Adrenal gland (tissue), 5 donors: ENCODE measurements at regions not wholly inside any gene's neighbourhood (a gene's known extent, or its start where the extent isn't known, plus 50 kb on each side); places are given as distances from the start of the nearest gene placed in this dataset.

Experiments
- POLR2A ChIP-seq, 2 donors: fragments of 450-650 bp; IDR thresholded peaks; one replicate each; pipeline ENCODE4 v1.6.1; 2017; ENCODE audit warnings: antibody characterized with exemption in 2 of 2, mild to moderate bottlenecking in 2 of 2, moderate library complexity in 1 of 2
- TF ChIP-seq, protein P1 (sequence below), 6 experiments: fragments of 450-650 bp in 4 of 6; fragments of 200-600 bp in 2 of 6; sonication (generic) in 1 of 6; IDR thresholded peaks; 1 replicate in 5 of 6; 2 replicates in 1 of 6; pipeline versions ENCODE4 v1.5.1 to v1.8.0; 2016 to 2021; ENCODE audit warnings: antibody characterized with exemption in 6 of 6, mild to moderate bottlenecking in 2 of 6, moderate library complexity in 1 of 6
- donor health status: DM: no; HTN: no; CAD: no.

DNA sequence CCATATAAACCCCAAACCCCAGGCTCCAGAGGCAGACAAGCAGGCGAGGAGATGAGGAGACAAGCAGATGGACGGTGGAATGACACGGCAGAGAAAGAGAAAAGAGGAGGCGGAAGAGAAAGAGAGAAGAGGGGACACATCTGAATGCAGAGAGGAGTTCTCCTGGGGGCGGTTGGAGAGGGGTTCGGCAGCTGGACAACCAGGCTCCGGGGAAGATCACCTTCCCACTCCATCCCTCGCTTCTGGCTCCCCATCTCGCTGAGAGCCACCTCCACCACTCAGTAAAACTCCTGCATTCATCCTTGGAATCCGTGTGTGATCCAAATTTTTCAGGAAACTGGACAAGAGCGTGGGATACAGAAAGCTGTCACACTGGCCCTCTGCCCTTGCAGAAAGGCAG, 966.7 kb upstream of the NXPH2 start:
- TF ChIP-seq, protein P1, sequence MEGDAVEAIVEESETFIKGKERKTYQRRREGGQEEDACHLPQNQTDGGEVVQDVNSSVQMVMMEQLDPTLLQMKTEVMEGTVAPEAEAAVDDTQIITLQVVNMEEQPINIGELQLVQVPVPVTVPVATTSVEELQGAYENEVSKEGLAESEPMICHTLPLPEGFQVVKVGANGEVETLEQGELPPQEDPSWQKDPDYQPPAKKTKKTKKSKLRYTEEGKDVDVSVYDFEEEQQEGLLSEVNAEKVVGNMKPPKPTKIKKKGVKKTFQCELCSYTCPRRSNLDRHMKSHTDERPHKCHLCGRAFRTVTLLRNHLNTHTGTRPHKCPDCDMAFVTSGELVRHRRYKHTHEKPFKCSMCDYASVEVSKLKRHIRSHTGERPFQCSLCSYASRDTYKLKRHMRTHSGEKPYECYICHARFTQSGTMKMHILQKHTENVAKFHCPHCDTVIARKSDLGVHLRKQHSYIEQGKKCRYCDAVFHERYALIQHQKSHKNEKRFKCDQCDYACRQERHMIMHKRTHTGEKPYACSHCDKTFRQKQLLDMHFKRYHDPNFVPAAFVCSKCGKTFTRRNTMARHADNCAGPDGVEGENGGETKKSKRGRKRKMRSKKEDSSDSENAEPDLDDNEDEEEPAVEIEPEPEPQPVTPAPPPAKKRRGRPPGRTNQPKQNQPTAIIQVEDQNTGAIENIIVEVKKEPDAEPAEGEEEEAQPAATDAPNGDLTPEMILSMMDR (IDR thresholded peaks at IDR 0.05), result no peak
- TF ChIP-seq POLR2A (IDR thresholded peaks at IDR 0.05), result no peak
